ENCODE measurements at regions not wholly inside any gene's neighbourhood (a gene's known extent, or its start where the extent isn't known, plus 50 kb on each side); places are given as distances from the start of the nearest gene placed in this dataset.

GRCh38 chr5:35284364-35284763, 54.1 kb upstream of the PRLR start:
- TF ChIP-seq CTCF (conservative IDR thresholded peaks at IDR 0.05; ENCODE audit: low read depth, low read length): no peak
- no peak for TF ChIP-seq POLR2A (IDR thresholded peaks at IDR 0.05; ENCODE audit: low read depth, low read length)
- no peak for TF ChIP-seq RFX5 (IDR thresholded peaks at IDR 0.05; ENCODE audit: low read depth, low read length)
- no peak for TF ChIP-seq MAFK (IDR thresholded peaks at IDR 0.05; ENCODE audit: low read depth, low read length)
- no peak for TF ChIP-seq BHLHE40 (IDR thresholded peaks at IDR 0.05; ENCODE audit: low read depth, low read length)
- no peak for TF ChIP-seq CEBPB (IDR thresholded peaks at IDR 0.05; ENCODE audit: low read depth, low read length)
- no peak for TF ChIP-seq CHD1 (IDR thresholded peaks at IDR 0.05; ENCODE audit: low read depth, low read length)
- TF ChIP-seq FOS (IDR thresholded peaks at IDR 0.05; ENCODE audit: low read depth, low read length): no peak

Measured in IMR-90 (cell line).